ENCODE measurements at regions not wholly inside any gene's neighbourhood (a gene's known extent, or its start where the extent isn't known, plus 50 kb on each side); places are given as distances from the start of the nearest gene placed in this dataset.

- DNase-seq (ENCODE audit: low spot score) (no peak), ATAC-seq (peak; percentile 63)
- intact Hi-C loops (cut with DNase I): no loop called here
Observed at GRCh38 chr1:234665975-234666605, 56.1 kb upstream of the IRF2BP2 start.

GRCh38 chr1:234662148-234662547 lies 52.2 kb upstream of the IRF2BP2 start:
- ATAC-seq (no peak), DNase-seq (ENCODE audit: low spot score) (no peak)
- intact Hi-C loops (cut with DNase I): no loop called here

GRCh38 chr1:234661317-234661928 lies 51.4 kb upstream of the IRF2BP2 start:
- intact Hi-C loops (cut with DNase I): no loop called here
- no peak for DNase-seq (ENCODE audit: low spot score)
- no peak for ATAC-seq

DNA sequence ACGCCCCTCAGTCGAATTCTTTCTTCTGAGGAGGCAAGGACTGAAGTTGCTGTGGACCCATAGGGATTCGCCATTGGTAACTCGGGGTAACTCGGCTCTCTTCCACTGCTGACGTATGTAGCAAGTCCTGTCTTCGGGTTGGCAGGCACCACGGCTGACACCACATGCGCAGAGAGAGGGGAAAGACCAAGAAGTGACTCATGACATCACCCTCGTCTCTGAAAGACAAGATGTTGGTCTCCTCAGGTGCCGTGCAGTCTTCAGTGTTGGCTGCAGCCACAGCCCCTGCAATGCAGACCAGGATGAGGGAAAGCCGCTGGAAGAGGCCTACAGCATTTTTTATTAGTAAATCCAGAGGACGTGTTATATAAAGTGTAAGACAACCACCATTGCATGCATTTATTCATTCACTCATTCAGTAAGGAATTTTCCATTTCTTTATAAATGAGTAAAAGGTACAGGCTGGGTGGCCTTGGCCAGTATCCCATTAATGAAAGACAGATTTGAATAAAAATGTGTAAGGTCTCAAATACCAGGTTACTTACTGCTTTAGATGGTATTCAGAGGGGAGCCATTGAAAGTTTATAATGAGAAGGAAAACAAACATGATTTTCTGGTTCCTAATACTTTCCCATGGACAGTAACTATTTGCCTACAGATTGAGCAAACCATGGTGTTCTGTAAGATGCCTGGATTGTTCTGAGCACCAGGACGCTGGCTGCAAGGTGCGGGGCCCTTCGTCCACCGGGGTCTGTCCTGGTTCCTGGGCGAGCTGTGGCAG lies 50.7 kb upstream of the IRF2BP2 start:
- intact Hi-C loops (cut with DNase I): no loop called here
- DNase-seq (ENCODE audit: low spot score): no peak
- ATAC-seq: no peak

All from sciatic nerve (tissue), 2 donors.